Fibroblast of lung (primary cell): ENCODE measurements at regions not wholly inside any gene's neighbourhood (a gene's known extent, or its start where the extent isn't known, plus 50 kb on each side); places are given as distances from the start of the nearest gene placed in this dataset.

Source experiments
- DNase-seq, 2 donors: peaks; one replicate each; pipeline versions ENCODE4 v3.0.0 to v3.0.0-alpha.2; 2010; ENCODE audit warnings: low read depth in 2 of 2
- H2AFZ ChIP-seq: 2 replicates; pipeline ENCODE4 v1.5.1; 2012; ENCODE audit warnings: low read length, control low read depth, inconsistent platforms
- H3K27ac ChIP-seq: 2 replicates; pipeline ENCODE4 v1.5.1; 2011; ENCODE audit warnings: low read length, control low read depth; ENCODE audit not compliant: insufficient read depth
- H3K27me3 ChIP-seq: 2 replicates; pipeline ENCODE4 v1.5.1; 2011; ENCODE audit warnings: mild to moderate bottlenecking, low read length; ENCODE audit not compliant: control insufficient read depth, insufficient read depth
- H3K36me3 ChIP-seq: 2 replicates; pipeline ENCODE4 v1.5.1; 2011; ENCODE audit warnings: low read length; ENCODE audit not compliant: control insufficient read depth, insufficient read depth
- H3K4me1 ChIP-seq: 2 replicates; pipeline ENCODE4 v1.5.1; 2011; ENCODE audit warnings: low read length; ENCODE audit not compliant: control insufficient read depth, insufficient read depth; ENCODE audit errors: extremely low read depth
- H3K4me2 ChIP-seq: 2 replicates; pipeline ENCODE4 v1.5.1; 2011; ENCODE audit warnings: low read length, control low read depth; ENCODE audit not compliant: insufficient read depth; ENCODE audit errors: extremely low read depth
- H3K4me3 ChIP-seq, 4 experiments: fragments of 200-600 bp in 1 of 4; sonication (generic) in 1 of 4; replicated peaks in 1 of 4; 2 replicates each; pipeline ENCODE4 v1.5.1; 2011 to 2016; ENCODE audit warnings: low read length in 4 of 4, low read depth in 3 of 4, mild to moderate bottlenecking in 3 of 4, control low read depth in 2 of 4, inconsistent platforms in 1 of 4, mixed read lengths in 1 of 4; ENCODE audit not compliant: insufficient read depth in 1 of 4; ENCODE audit errors: control extremely low read depth in 1 of 4
- H3K79me2 ChIP-seq: 2 replicates; pipeline ENCODE4 v1.5.1; 2012; ENCODE audit warnings: mild to moderate bottlenecking, low read length, inconsistent platforms; ENCODE audit not compliant: control insufficient read depth, insufficient read depth
- H3K9ac ChIP-seq: 2 replicates; pipeline ENCODE4 v1.5.1; 2011; ENCODE audit warnings: mild to moderate bottlenecking, low read length, control low read depth; ENCODE audit not compliant: insufficient read depth
- H3K9me3 ChIP-seq: 2 replicates; pipeline ENCODE4 v1.5.1; 2012; ENCODE audit warnings: low read depth, low read length; ENCODE audit not compliant: control insufficient read depth, insufficient read depth
- H4K20me1 ChIP-seq: 2 replicates; pipeline ENCODE4 v1.5.1; 2011; ENCODE audit warnings: low read length; ENCODE audit not compliant: control insufficient read depth, insufficient read depth; ENCODE audit errors: extremely low read depth
- EZH2 ChIP-seq: IDR thresholded peaks from 2 replicates; pipeline ENCODE4 v1.5.1; 2012; ENCODE audit warnings: low read length, control low read depth, mild to moderate bottlenecking; ENCODE audit errors: missing control alignments
- TF ChIP-seq, protein P1 (sequence below), 2 donors: IDR thresholded peaks in 1 of 2; conservative IDR thresholded peaks in 1 of 2; 1 replicate in 1 of 2; 2 replicates in 1 of 2; pipeline ENCODE4 v1.5.1; 2011 to 2012; ENCODE audit warnings: low read length in 2 of 2, control low read depth in 1 of 2, inconsistent platforms in 1 of 2, low read depth in 1 of 2, mild to moderate bottlenecking in 1 of 2

DNA sequence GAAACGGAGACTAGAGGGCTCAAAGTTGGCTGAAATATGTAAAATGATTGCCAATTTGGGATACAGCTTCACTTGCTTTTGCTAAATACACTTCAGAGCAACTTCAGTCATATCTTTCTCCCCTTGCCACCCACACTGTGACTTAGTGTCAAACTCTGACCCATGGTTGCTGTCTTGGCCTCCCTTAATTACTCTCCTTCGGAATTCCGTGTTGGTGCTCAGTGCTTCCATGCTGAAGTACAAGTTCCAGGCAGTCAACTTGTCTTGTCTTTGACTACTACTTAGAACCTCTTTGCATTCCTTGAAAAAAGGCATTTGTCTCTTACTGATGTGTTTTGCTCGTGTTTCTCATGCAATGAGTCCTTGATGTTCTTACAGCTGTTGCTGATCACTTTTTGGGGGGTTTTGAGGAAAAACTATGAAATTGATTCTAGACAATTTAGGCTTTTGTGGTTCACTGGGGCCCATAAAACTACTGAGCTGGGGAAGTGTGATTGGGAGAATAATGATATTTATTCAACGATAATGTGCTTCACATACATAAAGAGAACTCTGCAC, 146.0 kb downstream of the UBE2E3 start:
- H4K20me1 ChIP-seq, result no peaks in the 10 kb centered on the region
- TF ChIP-seq, protein P1, sequence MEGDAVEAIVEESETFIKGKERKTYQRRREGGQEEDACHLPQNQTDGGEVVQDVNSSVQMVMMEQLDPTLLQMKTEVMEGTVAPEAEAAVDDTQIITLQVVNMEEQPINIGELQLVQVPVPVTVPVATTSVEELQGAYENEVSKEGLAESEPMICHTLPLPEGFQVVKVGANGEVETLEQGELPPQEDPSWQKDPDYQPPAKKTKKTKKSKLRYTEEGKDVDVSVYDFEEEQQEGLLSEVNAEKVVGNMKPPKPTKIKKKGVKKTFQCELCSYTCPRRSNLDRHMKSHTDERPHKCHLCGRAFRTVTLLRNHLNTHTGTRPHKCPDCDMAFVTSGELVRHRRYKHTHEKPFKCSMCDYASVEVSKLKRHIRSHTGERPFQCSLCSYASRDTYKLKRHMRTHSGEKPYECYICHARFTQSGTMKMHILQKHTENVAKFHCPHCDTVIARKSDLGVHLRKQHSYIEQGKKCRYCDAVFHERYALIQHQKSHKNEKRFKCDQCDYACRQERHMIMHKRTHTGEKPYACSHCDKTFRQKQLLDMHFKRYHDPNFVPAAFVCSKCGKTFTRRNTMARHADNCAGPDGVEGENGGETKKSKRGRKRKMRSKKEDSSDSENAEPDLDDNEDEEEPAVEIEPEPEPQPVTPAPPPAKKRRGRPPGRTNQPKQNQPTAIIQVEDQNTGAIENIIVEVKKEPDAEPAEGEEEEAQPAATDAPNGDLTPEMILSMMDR (conservative IDR thresholded peaks at IDR 0.05 in 1 of 2, IDR thresholded peaks at IDR 0.05 in 1 of 2; ENCODE audit: low read depth in 1 of 2, low read length in 2 of 2), result no peak
- TF ChIP-seq EZH2, result no peak
- H3K27me3 ChIP-seq, result no peaks in the 10 kb centered on the region

DNA sequence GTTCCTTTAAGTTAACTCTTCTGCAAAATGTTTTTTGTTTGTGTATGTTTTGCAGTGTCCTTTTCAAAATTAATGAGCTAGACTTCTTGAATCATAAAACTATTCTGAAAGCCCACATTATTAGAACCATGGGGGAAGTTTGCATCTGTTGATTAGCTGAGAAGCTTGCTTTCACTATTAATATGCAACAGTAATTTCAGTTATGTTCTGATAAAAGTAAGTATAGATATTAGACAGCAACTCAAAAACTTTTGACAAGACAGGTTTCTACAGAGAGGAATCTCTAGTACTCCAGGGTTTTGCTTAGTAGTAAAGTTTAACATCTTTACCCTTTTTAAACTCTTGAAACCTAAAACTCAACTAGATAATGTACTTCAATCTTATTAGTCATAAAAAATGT, 147.8 kb downstream of the UBE2E3 start:
- no peak for DNase-seq
- Histone ChIP-seq H3K27me3 (no peaks in the 10 kb centered on the region), H3K79me2 (no peaks in the 10 kb centered on the region), H4K20me1 (no peaks in the 10 kb centered on the region), H3K9ac (no peak overlapping the region), H3K27ac (no peak overlapping the region), H3K4me1 (no peaks in the 10 kb centered on the region), H3K4me3 (no peak overlapping the region), H3K36me3 (no peaks in the 10 kb centered on the region), H3K4me2 (no peak overlapping the region), H2AFZ (no peak overlapping the region), H3K9me3 (no peaks in the 10 kb centered on the region)
- TF ChIP-seq, protein P1 (conservative IDR thresholded peaks at IDR 0.05 in 1 of 2, IDR thresholded peaks at IDR 0.05 in 1 of 2; ENCODE audit: low read depth in 1 of 2, low read length in 2 of 2), result no peak
- no peak for TF ChIP-seq EZH2

More for the DNA sequence above, 146.0 kb downstream of the UBE2E3 start:
- Histone ChIP-seq H3K79me2 (no peaks in the 10 kb centered on the region), H3K27ac (no peak overlapping the region), H3K9me3 (no peaks in the 10 kb centered on the region), H3K36me3 (no peaks in the 10 kb centered on the region), H3K4me3 (no peak overlapping the region), H3K4me2 (no peak overlapping the region), H3K4me1 (no peaks in the 10 kb centered on the region), H3K9ac (no peak overlapping the region), H2AFZ (no peak overlapping the region)
- DNase-seq, result no peak

DNA sequence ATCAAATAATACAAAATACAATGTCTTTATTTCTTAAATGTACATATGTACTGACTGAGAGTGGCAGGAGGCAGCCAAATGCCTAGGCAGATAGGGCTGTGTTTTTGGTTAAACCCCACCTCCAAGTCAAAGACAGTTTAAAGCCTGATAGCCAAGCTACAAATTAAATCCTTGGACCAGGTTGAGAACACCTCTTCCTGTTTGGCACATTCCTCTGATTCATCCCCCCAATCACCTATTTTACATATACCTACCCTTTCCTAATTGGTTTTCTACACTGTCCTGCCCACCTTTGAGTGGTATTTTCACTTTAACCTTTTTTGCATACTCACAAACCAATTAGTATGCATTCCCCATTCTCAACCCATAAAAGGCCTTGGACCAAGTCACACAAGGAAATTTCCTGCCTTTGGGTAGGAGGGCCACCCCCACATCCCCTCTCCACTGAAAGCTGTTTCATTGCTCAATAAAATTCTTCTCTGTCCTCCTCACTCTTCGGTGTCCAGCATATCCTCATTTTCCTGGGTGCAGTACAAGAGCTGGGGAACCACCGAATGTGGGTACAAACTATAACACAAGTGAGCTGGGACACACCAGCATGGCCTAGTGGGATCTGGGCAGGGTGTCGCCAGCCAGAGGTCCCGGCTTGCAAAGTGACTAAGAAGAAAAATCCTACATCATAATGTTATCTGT, 149.1 kb downstream of the UBE2E3 start:
- Histone ChIP-seq H3K27ac (no peak overlapping the region), H3K4me3 (no peak overlapping the region), H3K79me2 (no peaks in the 10 kb centered on the region), H3K27me3 (no peaks in the 10 kb centered on the region), H3K4me2 (no peak overlapping the region), H3K4me1 (no peaks in the 10 kb centered on the region), H2AFZ (no peak overlapping the region), H3K9me3 (no peaks in the 10 kb centered on the region), H4K20me1 (no peaks in the 10 kb centered on the region), H3K36me3 (no peaks in the 10 kb centered on the region), H3K9ac (no peak overlapping the region)
- no peak for TF ChIP-seq EZH2
- TF ChIP-seq, protein P1 (conservative IDR thresholded peaks at IDR 0.05 in 1 of 2, IDR thresholded peaks at IDR 0.05 in 1 of 2; ENCODE audit: low read depth in 1 of 2, low read length in 2 of 2), result no peak
- no peak for DNase-seq
